Brain microvascular endothelial cell (primary cell): ENCODE measurements at regions not wholly inside any gene's neighbourhood (a gene's known extent, or its start where the extent isn't known, plus 50 kb on each side); places are given as distances from the start of the nearest gene placed in this dataset.

Source experiments
- DNase-seq: peaks from one replicate; pipeline ENCODE4 v3.0.0-alpha.2; 2020
- H3K27ac ChIP-seq: fragments of 250-450 bp; sonication (Bioruptor Pico); 2 replicates; pipeline ENCODE4 v1.5.1; 2020; ENCODE audit warnings: mild to moderate bottlenecking, moderate library complexity
- H3K27me3 ChIP-seq: fragments of 250-450 bp; sonication (Bioruptor Pico); replicated peaks from 2 replicates; pipeline ENCODE4 v1.5.1; 2020; ENCODE audit warnings: mild to moderate bottlenecking
- H3K36me3 ChIP-seq: fragments of 250-450 bp; sonication (Bioruptor Pico); replicated peaks from 2 replicates; pipeline ENCODE4 v1.5.1; 2020; ENCODE audit warnings: mild to moderate bottlenecking
- H3K4me3 ChIP-seq: 2 replicates; pipeline ENCODE4 v1.5.1; 2011; ENCODE audit warnings: low read depth, mild to moderate bottlenecking, control low read depth, low read length, moderate library complexity
- in situ Hi-C: cut with HindIII; loops from 2 replicates; pipeline ENCODE4 v1.10.0; 2017; ENCODE audit warnings: low sequenced_read_pairs, low pct_ligation_motif_present
- TF ChIP-seq, protein P1 (sequence below): IDR thresholded peaks from 2 replicates; pipeline ENCODE4 v1.5.1; 2011; ENCODE audit warnings: low read depth, mild to moderate bottlenecking, moderate library complexity, low read length, control low read depth, inconsistent platforms; ENCODE audit errors: missing control alignments

DNA sequence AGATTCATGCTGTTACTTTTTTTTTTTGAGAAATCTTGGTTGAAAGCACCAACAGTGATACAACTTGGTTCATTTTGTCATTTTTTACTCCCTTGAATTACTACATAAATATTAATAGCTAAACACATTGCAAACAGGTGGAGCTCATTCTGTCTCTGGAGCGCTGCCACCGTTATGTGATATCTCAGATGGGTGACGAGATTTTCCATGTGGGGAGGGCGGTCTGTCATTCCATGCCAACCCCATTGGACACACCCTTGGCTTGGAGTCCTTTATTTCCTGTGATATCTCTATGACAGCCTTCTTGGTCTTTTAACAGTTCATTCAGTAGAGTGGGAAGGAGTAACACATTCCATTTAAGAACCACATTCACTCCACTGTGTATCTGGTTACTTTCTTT lies 794.8 kb downstream of the SATB2 start:
- in situ Hi-C loops: no loop called here
- Histone ChIP-seq H3K36me3 (no peaks in the 10 kb centered on the region), H3K27me3 (no peaks in the 10 kb centered on the region), H3K27ac (no peak overlapping the region), H3K4me3 (no peak overlapping the region)
- no peak for DNase-seq
- TF ChIP-seq, protein P1, sequence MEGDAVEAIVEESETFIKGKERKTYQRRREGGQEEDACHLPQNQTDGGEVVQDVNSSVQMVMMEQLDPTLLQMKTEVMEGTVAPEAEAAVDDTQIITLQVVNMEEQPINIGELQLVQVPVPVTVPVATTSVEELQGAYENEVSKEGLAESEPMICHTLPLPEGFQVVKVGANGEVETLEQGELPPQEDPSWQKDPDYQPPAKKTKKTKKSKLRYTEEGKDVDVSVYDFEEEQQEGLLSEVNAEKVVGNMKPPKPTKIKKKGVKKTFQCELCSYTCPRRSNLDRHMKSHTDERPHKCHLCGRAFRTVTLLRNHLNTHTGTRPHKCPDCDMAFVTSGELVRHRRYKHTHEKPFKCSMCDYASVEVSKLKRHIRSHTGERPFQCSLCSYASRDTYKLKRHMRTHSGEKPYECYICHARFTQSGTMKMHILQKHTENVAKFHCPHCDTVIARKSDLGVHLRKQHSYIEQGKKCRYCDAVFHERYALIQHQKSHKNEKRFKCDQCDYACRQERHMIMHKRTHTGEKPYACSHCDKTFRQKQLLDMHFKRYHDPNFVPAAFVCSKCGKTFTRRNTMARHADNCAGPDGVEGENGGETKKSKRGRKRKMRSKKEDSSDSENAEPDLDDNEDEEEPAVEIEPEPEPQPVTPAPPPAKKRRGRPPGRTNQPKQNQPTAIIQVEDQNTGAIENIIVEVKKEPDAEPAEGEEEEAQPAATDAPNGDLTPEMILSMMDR: no peak

DNA sequence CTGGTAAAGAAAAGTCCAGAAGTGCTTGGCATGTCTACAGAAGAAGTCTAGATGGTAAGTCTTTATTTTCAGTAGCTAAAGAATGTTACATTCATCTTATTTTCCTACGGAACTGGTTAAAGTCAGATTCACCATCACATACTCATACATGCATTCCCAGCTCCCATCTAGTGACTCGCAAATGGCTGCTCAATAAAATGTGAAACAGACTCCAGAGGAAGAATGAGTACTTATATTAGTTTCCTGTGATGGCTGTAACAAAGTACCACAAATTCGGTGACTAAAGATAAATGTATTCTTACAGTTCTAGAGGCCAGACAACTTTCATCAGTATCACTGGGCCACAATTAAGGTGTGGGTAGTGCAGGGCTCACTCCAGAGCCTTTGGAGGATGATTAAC lies 797.2 kb downstream of the SATB2 start:
- in situ Hi-C loops: no loop called here
- Histone ChIP-seq H3K4me3 (no peak overlapping the region), H3K36me3 (no peaks in the 10 kb centered on the region), H3K27ac (no peak overlapping the region), H3K27me3 (no peaks in the 10 kb centered on the region)
- DNase-seq: no peak
- TF ChIP-seq, protein P1: no peak

GRCh38 chr2:198659096-198659870 lies 798.5 kb downstream of the SATB2 start:
- H3K27me3 ChIP-seq: no peaks in the 10 kb centered on the region
- in situ Hi-C loops: no loop called here
- TF ChIP-seq, protein P1: no peak

DNA sequence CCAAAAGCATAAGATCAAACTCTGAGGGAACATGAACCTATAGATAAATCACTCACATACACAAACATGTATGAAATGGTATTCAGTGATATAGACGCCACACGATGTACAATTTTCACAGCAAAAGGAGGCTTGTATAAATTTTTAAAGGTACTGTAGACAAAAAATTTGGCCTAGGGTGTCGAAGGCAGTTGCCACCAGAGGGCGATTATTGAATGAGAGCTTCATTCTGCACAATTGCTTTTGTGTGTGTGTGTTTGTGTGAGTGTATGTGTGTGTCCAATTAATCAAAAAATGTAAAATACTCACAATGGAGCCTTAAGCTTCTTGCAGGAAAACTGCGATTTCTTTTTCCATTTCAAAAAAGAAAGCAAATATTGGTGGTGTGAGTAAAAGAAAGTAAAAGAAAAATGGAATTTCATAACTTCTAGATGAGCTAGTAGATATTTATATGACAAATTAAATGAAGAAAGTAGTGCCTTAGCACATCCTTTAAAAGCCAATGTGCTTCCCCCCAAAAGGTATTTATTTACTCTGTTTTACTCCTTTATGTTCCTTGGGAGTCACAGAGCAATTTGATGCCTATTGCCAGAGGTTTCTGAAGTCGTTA lies 800.1 kb downstream of the SATB2 start:
- H3K27ac ChIP-seq: no peak overlapping the region
- no peaks in the 10 kb centered on the region for H3K27me3 ChIP-seq
- no peak overlapping the region for H3K4me3 ChIP-seq
- TF ChIP-seq, protein P1: peak; percentile 71
- no peaks in the 10 kb centered on the region for H3K36me3 ChIP-seq
- peak; percentile 27 for DNase-seq
- in situ Hi-C loops: no loop called here

More at GRCh38 chr2:198659096-198659870, 798.5 kb downstream of the SATB2 start:
- DNase-seq: no peak
- no peak overlapping the region for H3K4me3 ChIP-seq
- no peak overlapping the region for H3K27ac ChIP-seq
- no peaks in the 10 kb centered on the region for H3K36me3 ChIP-seq

DNA sequence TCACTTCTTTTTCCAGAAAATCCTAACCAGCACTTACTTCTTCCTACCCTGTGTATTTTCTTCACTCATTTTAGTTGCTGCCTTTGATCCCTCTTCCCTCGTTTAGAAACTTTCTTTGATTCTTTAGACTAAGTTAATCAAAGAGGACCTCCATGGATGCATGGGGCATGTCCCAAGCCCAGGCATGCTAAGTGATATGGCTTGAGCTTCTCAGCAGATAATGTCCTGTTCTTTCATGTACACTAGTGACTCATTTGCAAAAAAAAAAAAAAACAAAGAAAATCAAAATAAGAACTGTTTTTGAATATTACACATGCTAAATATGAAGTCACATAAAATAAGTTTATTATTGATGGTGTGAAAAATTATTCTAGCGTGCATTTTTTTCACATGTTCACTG lies 800.9 kb downstream of the SATB2 start:
- TF ChIP-seq, protein P1: no peak
- H3K27ac ChIP-seq: no peak overlapping the region
- in situ Hi-C loops: no loop called here

More for the DNA sequence above, 800.9 kb downstream of the SATB2 start:
- Histone ChIP-seq H3K4me3 (no peak overlapping the region), H3K27me3 (no peaks in the 10 kb centered on the region), H3K36me3 (no peaks in the 10 kb centered on the region)
- no peak for DNase-seq
